H9 (cell line): ENCODE measurements at regions not wholly inside any gene's neighbourhood (a gene's known extent, or its start where the extent isn't known, plus 50 kb on each side); places are given as distances from the start of the nearest gene placed in this dataset.

Source experiments
- DNase-seq: peaks from one replicate; pipeline ENCODE4 v3.0.0-alpha.2; 2017
- H2AFZ ChIP-seq: one replicate; pipeline ENCODE4 v1.6.1; 2013; ENCODE audit warnings: mild to moderate bottlenecking, low read length, control low read depth, moderate library complexity
- H2AK5ac ChIP-seq: 2 replicates; pipeline ENCODE4 v1.6.1; 2013; ENCODE audit warnings: low read length, control low read depth, mixed read lengths; ENCODE audit not compliant: insufficient read length
- H2BK120ac ChIP-seq: one replicate; pipeline ENCODE4 v1.6.1; 2013; ENCODE audit warnings: low read depth, mild to moderate bottlenecking, low read length, control low read depth, inconsistent platforms; ENCODE audit not compliant: poor library complexity, severe bottlenecking
- H2BK12ac ChIP-seq: 2 replicates; pipeline ENCODE4 v1.6.1; 2013; ENCODE audit warnings: low read length, control low read depth, mixed read lengths, low read depth; ENCODE audit not compliant: insufficient read length
- H2BK15ac ChIP-seq: 2 replicates; pipeline ENCODE4 v1.6.1; 2013; ENCODE audit warnings: low read depth, low read length, control low read depth
- H2BK20ac ChIP-seq: one replicate; pipeline ENCODE4 v1.6.1; 2013; ENCODE audit warnings: low read depth, mild to moderate bottlenecking, low read length, control low read depth, inconsistent platforms; ENCODE audit not compliant: poor library complexity, severe bottlenecking
- H2BK5ac ChIP-seq: 2 replicates; pipeline ENCODE4 v1.6.1; 2013; ENCODE audit warnings: low read length, control low read depth, mixed read lengths; ENCODE audit not compliant: insufficient read length
- H3K14ac ChIP-seq: 2 replicates; pipeline ENCODE4 v1.6.1; 2013; ENCODE audit warnings: low read length, control low read depth; ENCODE audit not compliant: insufficient read depth
- H3K18ac ChIP-seq: 2 replicates; pipeline ENCODE4 v1.6.1; 2013; ENCODE audit warnings: low read depth, mild to moderate bottlenecking, mixed read lengths, low read length, control low read depth; ENCODE audit not compliant: insufficient read length
- H3K23ac ChIP-seq: 2 replicates; pipeline ENCODE4 v1.6.1; 2013; ENCODE audit warnings: low read length, control low read depth, mixed read lengths, low read depth; ENCODE audit not compliant: insufficient read length
- H3K23me2 ChIP-seq: 2 replicates; pipeline ENCODE4 v1.6.1; 2013; ENCODE audit warnings: low read depth, mild to moderate bottlenecking, mixed read lengths, low read length, control low read depth; ENCODE audit not compliant: insufficient read length, poor library complexity, severe bottlenecking
- H3K27ac ChIP-seq: 2 replicates; pipeline ENCODE4 v1.5.1; 2013; ENCODE audit warnings: low read length, control low read depth, mixed read lengths, low read depth; ENCODE audit not compliant: insufficient read length
- H3K27me3 ChIP-seq: 2 replicates; pipeline ENCODE4 v1.6.1; 2013; ENCODE audit warnings: low read length, control low read depth, inconsistent platforms; ENCODE audit not compliant: insufficient read depth
- H3K4ac ChIP-seq: 2 replicates; pipeline ENCODE4 v1.6.1; 2013; ENCODE audit warnings: low read depth, mild to moderate bottlenecking, control low read depth, inconsistent platforms, low read length, moderate library complexity
- H3K4me1 ChIP-seq: 2 replicates; pipeline ENCODE4 v1.6.1; 2013; ENCODE audit warnings: low read length, control low read depth, inconsistent platforms; ENCODE audit not compliant: insufficient read depth
- H3K4me2 ChIP-seq: 2 replicates; pipeline ENCODE4 v1.6.1; 2013; ENCODE audit warnings: low read length, control low read depth, mixed read lengths; ENCODE audit not compliant: insufficient read length, insufficient read depth
- H3K56ac ChIP-seq: 2 replicates; pipeline ENCODE4 v1.6.1; 2013; ENCODE audit warnings: low read depth, mild to moderate bottlenecking, mixed read lengths, low read length, control low read depth; ENCODE audit not compliant: insufficient read length
- H3K79me1 ChIP-seq: 2 replicates; pipeline ENCODE4 v1.6.1; 2013; ENCODE audit warnings: low read depth, mild to moderate bottlenecking, moderate library complexity, low read length, control low read depth, inconsistent platforms; ENCODE audit not compliant: insufficient read depth, poor library complexity, severe bottlenecking
- H3K79me2 ChIP-seq: 2 replicates; pipeline ENCODE4 v1.6.1; 2013; ENCODE audit warnings: low read length, control low read depth, inconsistent platforms; ENCODE audit not compliant: insufficient read depth
- H3K9ac ChIP-seq: 2 replicates; pipeline ENCODE4 v1.6.1; 2013; ENCODE audit warnings: low read length, control low read depth, mixed read lengths; ENCODE audit not compliant: insufficient read length; ENCODE audit errors: extremely low read depth
- H3K9me3 ChIP-seq: one replicate; pipeline ENCODE4 v1.6.1; 2013; ENCODE audit warnings: low read depth, low read length, inconsistent platforms; ENCODE audit not compliant: control insufficient read depth
- H3T11ph ChIP-seq: one replicate; pipeline ENCODE4 v1.6.1; 2013; ENCODE audit warnings: mild to moderate bottlenecking, low read length, control low read depth, inconsistent platforms
- H4K20me1 ChIP-seq: one replicate; pipeline ENCODE4 v1.6.1; 2013; ENCODE audit not compliant: control insufficient read depth, insufficient read length, insufficient read depth
- H4K5ac ChIP-seq: 2 replicates; pipeline ENCODE4 v1.6.1; 2013; ENCODE audit warnings: low read depth, mild to moderate bottlenecking, mixed read lengths, low read length, control low read depth; ENCODE audit not compliant: insufficient read length
- H4K8ac ChIP-seq: replicated peaks from 2 replicates; pipeline ENCODE4 v1.6.1; 2013; ENCODE audit warnings: low read length, control low read depth, mixed read lengths, low read depth; ENCODE audit not compliant: insufficient read length
- H4K91ac ChIP-seq: 2 replicates; pipeline ENCODE4 v1.6.1; 2013; ENCODE audit warnings: low read depth, mild to moderate bottlenecking, moderate library complexity, mixed read lengths, low read length, control low read depth; ENCODE audit not compliant: insufficient read length
- H3K27ac Mint-ChIP-seq, 3 experiments: 2 replicates in 2 of 3; 3 replicates in 1 of 3; pipeline ENCODE4 v1.8.0; 2020 to 2021; ENCODE audit warnings: mixed read lengths in 3 of 3, mild to moderate bottlenecking in 1 of 3, moderate library complexity in 1 of 3
- H3K27me3 Mint-ChIP-seq: 2 replicates; pipeline ENCODE4 v1.8.0; 2021; ENCODE audit warnings: low read depth, mild to moderate bottlenecking, moderate library complexity, mixed read lengths
- H3K36me3 Mint-ChIP-seq, 3 experiments: 2 replicates in 2 of 3; 3 replicates in 1 of 3; pipeline ENCODE4 v1.8.0; 2020 to 2021; ENCODE audit warnings: low read depth in 3 of 3, mixed read lengths in 3 of 3; ENCODE audit not compliant: insufficient read depth in 1 of 3
- H3K4me1 Mint-ChIP-seq, 2 experiments: 2 replicates each; pipeline ENCODE4 v1.8.0; 2020; ENCODE audit warnings: mixed read lengths in 2 of 2
- H3K4me3 Mint-ChIP-seq, 2 experiments: 2 replicates in 1 of 2; 3 replicates in 1 of 2; pipeline ENCODE4 v1.8.0; 2020 to 2021; ENCODE audit warnings: mild to moderate bottlenecking in 2 of 2, mixed read lengths in 2 of 2, moderate library complexity in 1 of 2
- H3K9me3 Mint-ChIP-seq, 2 experiments: 2 replicates in 1 of 2; 3 replicates in 1 of 2; pipeline ENCODE4 v1.8.0; 2020; ENCODE audit warnings: mild to moderate bottlenecking in 2 of 2, mixed read lengths in 2 of 2, moderate library complexity in 1 of 2
- CTCF ChIP-seq: fragments of 200-600 bp; sonication (generic); conservative IDR thresholded peaks from 3 replicates; pipeline ENCODE4 v1.8.0; 2021; ENCODE audit warnings: antibody characterized with exemption, mild to moderate bottlenecking
- WGBS: extraction: QIAGEN DNeasy Blood & Tissue Kit; methylation state at CpG from one replicate; pipeline ENCODE4 v1.1.7; 2013; ENCODE audit warnings: missing lambda C conversion rate, low lambda C conversion rate, mixed read lengths; ENCODE audit not compliant: insufficient read length; ENCODE audit errors: extremely low coverage; 5-methylcytosine and 5-hydroxymethylcytosine counted together

- Histone ChIP-seq H2BK5ac (no peak overlapping the region), H3K56ac (no peak overlapping the region), H4K91ac (no peak overlapping the region), H3K9me3 (no peaks in the 10 kb centered on the region), H2BK20ac (no peak overlapping the region), H3K23me2 (no peaks in the 10 kb centered on the region), H2BK15ac (no peak overlapping the region), H3K4ac (no peak overlapping the region), H2BK12ac (no peak overlapping the region), H2BK120ac (no peak overlapping the region), H3K27ac (no peak overlapping the region), H3K79me1 (no peaks in the 10 kb centered on the region), H3K4me2 (no peak overlapping the region), H3K23ac (no peak overlapping the region), H3K9ac (no peak overlapping the region), H3T11ph (no peak overlapping the region), H3K79me2 (no peaks in the 10 kb centered on the region), H2AFZ (no peak overlapping the region), H3K4me1 (no peaks in the 10 kb centered on the region), H3K18ac (no peak overlapping the region), H4K5ac (no peak overlapping the region), H3K27me3 (no peaks in the 10 kb centered on the region), H3K14ac (no peak overlapping the region), H4K8ac (no peak overlapping the region), H4K20me1 (no peaks in the 10 kb centered on the region), H2AK5ac (no peak overlapping the region)
- Mint-ChIP-seq H3K36me3 (peaks cover 18 to 30% (median 24%) of the 10 kb centered on the region in 3 experiments), H3K4me1 (no peaks in the 10 kb centered on the region), H3K27me3 (no peaks in the 10 kb centered on the region; the same call in 1 of the 2 replicates), H3K4me3 (no peak overlapping the region), H3K27ac (no peak overlapping the region; a peak in 1 of 7 replicates), H3K9me3 (peaks cover 31 to 32% of the 10 kb centered on the region in 2 experiments)
- no peak for DNase-seq
- no peak for TF ChIP-seq CTCF
- WGBS: no CpG with 5 or more reads among the region's 2 CpGs
Measured at GRCh38 chr4:45475548-45475947, 648.3 kb downstream of the GABRG1 start.
